IPS DF 6.9 (cell line): ENCODE measurements at regions not wholly inside any gene's neighbourhood (a gene's known extent, or its start where the extent isn't known, plus 50 kb on each side); places are given as distances from the start of the nearest gene placed in this dataset.
"Not testable (repeated sequence)": the region's sequence is repeated elsewhere in the genome, so short reads cannot be mapped to it uniquely, and the experiment has no call there.

Experiments used
- DNase-seq: peaks from one replicate; pipeline ENCODE4 v3.0.0-alpha.2; 2013; ENCODE audit warnings: low read depth, low spot score
- H3K27ac ChIP-seq: one replicate; pipeline ENCODE4 v1.5.1; 2013; ENCODE audit warnings: low read length, control low read depth
- H3K27me3 ChIP-seq: 2 replicates; pipeline ENCODE4 v1.6.1; 2013; ENCODE audit warnings: mild to moderate bottlenecking, low read length; ENCODE audit not compliant: control insufficient read depth, insufficient read depth
- H3K36me3 ChIP-seq: 2 replicates; pipeline ENCODE4 v1.6.1; 2013; ENCODE audit warnings: low read length; ENCODE audit not compliant: control insufficient read depth, insufficient read depth
- H3K4me1 ChIP-seq: 2 replicates; pipeline ENCODE4 v1.6.1; 2013; ENCODE audit warnings: low read length; ENCODE audit not compliant: control insufficient read depth, insufficient read depth
- H3K4me3 ChIP-seq: 2 replicates; pipeline ENCODE4 v1.5.1; 2013; ENCODE audit warnings: mild to moderate bottlenecking, low read length
- H3K9me3 ChIP-seq: 2 replicates; pipeline ENCODE4 v1.6.1; 2013; ENCODE audit warnings: low read length, inconsistent platforms; ENCODE audit not compliant: control insufficient read depth, insufficient read depth
- WGBS: extraction: QIAGEN DNeasy Blood & Tissue Kit; methylation state at CpG from one replicate; pipeline ENCODE4 v1.1.7; 2013; ENCODE audit warnings: mixed read lengths, missing lambda C conversion rate; ENCODE audit not compliant: insufficient read length, insufficient coverage; 5-methylcytosine and 5-hydroxymethylcytosine counted together

- Histone ChIP-seq H3K9me3 (no peaks in the 10 kb centered on the region), H3K4me3 (no peak overlapping the region), H3K4me1 (no peaks in the 10 kb centered on the region), H3K36me3 (no peaks in the 10 kb centered on the region), H3K27ac (no peak overlapping the region), H3K27me3 (no peaks in the 10 kb centered on the region)
- DNase-seq = no peak
- no CpG with 5 or more reads among the region's 7 CpGs for WGBS
Measured at GRCh38 chr9:25830381-25830780, 152.1 kb upstream of the TUSC1 start.

DNA sequence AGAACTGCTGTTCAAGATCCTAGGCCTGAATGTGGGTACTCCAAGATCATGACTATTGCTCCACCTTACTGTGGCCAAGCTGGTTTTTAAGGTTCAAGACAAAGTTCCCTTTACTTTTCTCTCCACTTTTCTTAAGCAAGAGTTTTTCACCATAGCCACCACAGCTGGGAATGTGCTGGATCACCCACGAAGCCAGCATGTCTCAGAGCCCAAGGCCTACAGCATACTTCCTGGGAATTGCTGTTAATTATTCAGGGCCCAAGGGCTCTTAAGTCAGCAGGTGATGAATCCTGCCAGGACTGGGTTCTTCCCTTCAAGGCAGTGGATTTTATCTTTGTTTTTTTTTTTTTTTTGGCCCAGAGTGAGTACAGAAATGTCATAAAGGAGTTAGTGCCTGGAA, 149.4 kb upstream of the TUSC1 start:
- DNase-seq = no peak
- no peaks in the 10 kb centered on the region for H3K27me3 ChIP-seq
- H3K27ac ChIP-seq = no peak overlapping the region
- no CpG with 5 or more reads among the region's 1 CpG for WGBS
- H3K4me1 ChIP-seq = no peaks in the 10 kb centered on the region
- no peaks in the 10 kb centered on the region for H3K36me3 ChIP-seq
- H3K9me3 ChIP-seq = no peaks in the 10 kb centered on the region
- H3K4me3 ChIP-seq = no peak overlapping the region

- Histone ChIP-seq H3K4me1 (no peaks in the 10 kb centered on the region), H3K36me3 (no peaks in the 10 kb centered on the region), H3K27me3 (no peaks in the 10 kb centered on the region), H3K4me3 (no peak overlapping the region), H3K27ac (no peak overlapping the region), H3K9me3 (no peaks in the 10 kb centered on the region)
- no peak for DNase-seq
- WGBS = no CpG with 5 or more reads among the region's 3 CpGs
Measured at GRCh38 chr9:25816439-25816838, 138.2 kb upstream of the TUSC1 start.

GRCh38 chr9:25814023-25814422, 135.8 kb upstream of the TUSC1 start:
- Histone ChIP-seq H3K4me3 (no peak overlapping the region), H3K36me3 (no peaks in the 10 kb centered on the region), H3K27ac (no peak overlapping the region), H3K9me3 (no peaks in the 10 kb centered on the region), H3K27me3 (no peaks in the 10 kb centered on the region), H3K4me1 (no peaks in the 10 kb centered on the region)
- no peak for DNase-seq

- H3K27me3 ChIP-seq = no peaks in the 10 kb centered on the region
- H3K36me3 ChIP-seq = no peaks in the 10 kb centered on the region
- WGBS = no CpG with 5 or more reads among the region's 2 CpGs
- no peak for DNase-seq
- H3K4me1 ChIP-seq = no peaks in the 10 kb centered on the region
- no peaks in the 10 kb centered on the region for H3K9me3 ChIP-seq
- H3K4me3 ChIP-seq = no peak overlapping the region
- no peak overlapping the region for H3K27ac ChIP-seq
Measured at GRCh38 chr9:25813478-25813877, 135.2 kb upstream of the TUSC1 start.

DNA sequence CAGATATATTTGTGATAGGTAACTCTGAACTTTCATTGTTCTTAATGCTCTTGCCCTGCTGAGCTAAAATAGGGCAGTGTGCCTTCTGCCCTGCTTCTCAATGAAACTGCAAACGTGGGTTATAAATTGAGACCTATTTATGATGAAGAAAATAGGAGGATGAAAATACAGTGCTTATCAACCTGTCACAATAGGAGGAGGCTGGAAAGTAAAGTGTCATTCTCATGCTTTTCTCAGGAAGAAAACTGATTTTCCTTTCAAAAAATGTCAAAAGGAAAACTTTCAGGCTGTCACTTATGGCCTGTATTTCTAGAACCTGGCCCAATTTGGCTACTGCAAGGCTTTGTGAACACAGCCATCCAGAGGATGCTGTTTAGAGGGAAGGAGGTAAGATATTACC, 130.3 kb upstream of the TUSC1 start:
- no CpG with 5 or more reads among the region's 1 CpG for WGBS
- H3K9me3 ChIP-seq = no peaks in the 10 kb centered on the region

DNA sequence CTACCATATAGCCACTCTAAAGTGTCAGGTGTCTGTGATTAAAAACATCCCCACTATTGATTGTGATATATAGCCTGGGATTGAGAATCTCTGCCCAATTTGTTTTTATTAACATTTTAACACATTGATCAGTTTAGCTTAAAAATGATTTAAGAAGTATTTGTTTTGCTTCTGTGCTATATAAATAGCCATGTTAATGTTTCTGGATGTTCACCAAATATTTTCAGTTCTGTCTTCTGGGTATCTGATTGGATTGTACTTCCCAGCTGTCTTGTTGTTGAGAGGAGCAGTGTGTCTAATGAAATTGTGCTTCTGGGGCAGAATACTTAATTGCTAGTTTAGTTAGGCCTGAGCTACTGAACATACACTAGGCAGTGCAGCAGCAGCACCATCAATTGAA, 126.6 kb upstream of the TUSC1 start:
- no peak overlapping the region for H3K27ac ChIP-seq

More for the DNA sequence above, 130.3 kb upstream of the TUSC1 start:
- H3K27ac ChIP-seq = no peak overlapping the region
- no peaks in the 10 kb centered on the region for H3K27me3 ChIP-seq
- no peak overlapping the region for H3K4me3 ChIP-seq
- H3K4me1 ChIP-seq = no peaks in the 10 kb centered on the region
- DNase-seq = no peak
- no peaks in the 10 kb centered on the region for H3K36me3 ChIP-seq

DNA sequence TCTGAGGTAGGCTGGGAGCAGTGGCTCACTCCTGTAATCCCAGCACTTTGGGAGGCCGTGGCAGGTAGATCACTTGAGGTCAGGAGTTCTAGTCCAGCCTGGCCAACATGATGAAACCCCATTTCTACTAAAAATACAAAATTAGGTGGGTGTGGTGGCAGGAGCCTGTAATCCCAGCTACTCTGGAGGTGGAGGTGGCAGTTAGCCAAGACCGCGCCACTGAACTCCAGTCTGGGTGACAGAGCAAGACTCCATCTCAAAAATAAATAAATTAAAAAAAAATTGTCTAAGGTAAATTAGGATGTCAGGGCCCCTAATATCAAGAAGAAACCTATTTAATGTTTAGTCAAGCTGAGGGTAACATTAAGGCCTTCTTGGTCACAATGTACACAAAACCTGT, 123.7 kb upstream of the TUSC1 start:
- WGBS = no CpG with 5 or more reads among the region's 3 CpGs
- not testable (repeated sequence) for H3K27ac ChIP-seq, H3K36me3 ChIP-seq, H3K27me3 ChIP-seq, H3K9me3 ChIP-seq, DNase-seq, H3K4me3 ChIP-seq, H3K4me1 ChIP-seq

More for the DNA sequence above, 126.6 kb upstream of the TUSC1 start:
- Histone ChIP-seq H3K9me3 (no peaks in the 10 kb centered on the region), H3K36me3 (no peaks in the 10 kb centered on the region), H3K4me3 (no peak overlapping the region), H3K27me3 (no peaks in the 10 kb centered on the region), H3K4me1 (no peaks in the 10 kb centered on the region)
- no peak for DNase-seq

DNA sequence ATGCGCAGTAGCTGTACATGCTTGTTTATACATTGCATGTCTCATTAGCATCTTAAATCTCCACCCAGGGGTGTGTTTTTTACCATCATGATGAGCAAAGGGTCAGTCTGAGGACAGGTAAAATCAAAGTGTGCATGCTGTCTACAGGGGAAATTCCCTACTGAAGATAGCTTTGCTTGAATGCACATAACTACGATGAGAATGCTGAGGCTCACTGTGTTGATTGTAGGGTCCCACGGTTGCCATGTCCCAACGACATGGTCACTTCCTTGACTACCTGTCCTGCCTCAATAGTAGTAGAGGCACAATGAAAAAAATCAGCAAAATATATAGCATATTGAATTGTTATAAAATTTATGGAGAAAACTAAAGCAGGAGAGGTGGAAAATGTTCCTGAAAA, 95.6 kb upstream of the TUSC1 start:
- Histone ChIP-seq H3K4me3 (no peak overlapping the region), H3K4me1 (no peaks in the 10 kb centered on the region), H3K36me3 (no peaks in the 10 kb centered on the region), H3K9me3 (no peaks in the 10 kb centered on the region), H3K27ac (no peak overlapping the region), H3K27me3 (no peaks in the 10 kb centered on the region)
- no peak for DNase-seq
- WGBS = no CpG with 5 or more reads among the region's 4 CpGs

GRCh38 chr9:25755951-25756350, 77.7 kb upstream of the TUSC1 start:
- WGBS = no CpG with 5 or more reads among the region's 1 CpG
- Histone ChIP-seq H3K36me3 (no peaks in the 10 kb centered on the region), H3K9me3 (no peaks in the 10 kb centered on the region), H3K4me3 (no peak overlapping the region), H3K27me3 (no peaks in the 10 kb centered on the region), H3K27ac (no peak overlapping the region), H3K4me1 (no peaks in the 10 kb centered on the region; the same call in 1 of the 2 replicates)
- DNase-seq = no peak

DNA sequence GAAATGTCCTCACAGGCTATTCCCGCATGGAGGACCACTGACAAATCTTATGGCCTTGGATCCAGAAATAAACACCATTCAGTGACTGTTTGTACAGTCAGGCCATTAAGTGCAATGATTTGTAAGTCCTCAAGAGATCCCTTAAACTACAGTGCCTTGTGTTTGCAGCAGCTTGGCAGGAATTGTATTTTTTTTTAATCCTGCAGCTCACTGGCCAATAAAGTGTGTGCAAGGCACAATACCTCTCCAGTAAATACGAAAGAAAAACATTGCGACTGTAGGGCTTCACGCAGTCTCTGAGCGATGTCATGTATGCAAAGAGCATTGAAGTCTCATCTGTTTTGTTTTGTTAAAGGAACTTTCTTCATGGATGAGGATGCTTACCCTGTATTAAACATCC, 74.2 kb upstream of the TUSC1 start:
- Histone ChIP-seq H3K4me1 (no peaks in the 10 kb centered on the region; the same call in 1 of the 2 replicates), H3K4me3 (no peak overlapping the region)
- no CpG with 5 or more reads among the region's 5 CpGs for WGBS

More for the DNA sequence above, 74.2 kb upstream of the TUSC1 start:
- no peaks in the 10 kb centered on the region for H3K9me3 ChIP-seq
- no peaks in the 10 kb centered on the region for H3K27me3 ChIP-seq
- no peaks in the 10 kb centered on the region for H3K36me3 ChIP-seq
- no peak overlapping the region for H3K27ac ChIP-seq
- no peak for DNase-seq
